ENCODE measurements at regions not wholly inside any gene's neighbourhood (a gene's known extent, or its start where the extent isn't known, plus 50 kb on each side); places are given as distances from the start of the nearest gene placed in this dataset.

- Histone ChIP-seq H3K27ac (ENCODE audit: low read length) (no peak overlapping the region), H4K20me1 (ENCODE audit: insufficient read depth) (no peaks in the 10 kb centered on the region), H3F3A (ENCODE audit: insufficient read depth, low read length, poor library complexity, severe bottlenecking) (no peaks in the 10 kb centered on the region), H3K4me2 (ENCODE audit: low read length) (no peak overlapping the region), H2AFZ (ENCODE audit: low read depth, low read length) (no peak overlapping the region), H3K4me3 (ENCODE audit: low read length) (no peak overlapping the region), H3K9me3 (ENCODE audit: low read length) (no peaks in the 10 kb centered on the region), H3K27me3 (ENCODE audit: insufficient read depth, low read depth, low read length) (no peaks in the 10 kb centered on the region), H3K9me2 (ENCODE audit: insufficient read depth, low read length) (no peaks in the 10 kb centered on the region), H3K79me2 (replicated peaks; ENCODE audit: insufficient read depth, low read length) (no peaks in the 10 kb centered on the region), H3K36me3 (ENCODE audit: insufficient read depth, low read length) (no peaks in the 10 kb centered on the region), H3K9ac (ENCODE audit: low read length) (no peak overlapping the region)
- TF ChIP-seq EZH2 (IDR thresholded peaks at IDR 0.05; ENCODE audit: borderline replicate concordance, insufficient read depth, low read length, poor library complexity, severe bottlenecking) (no peak), MXI1 (conservative IDR thresholded peaks at IDR 0.05; ENCODE audit: poor library complexity, severe bottlenecking) (no peak), CTCF (IDR thresholded peaks at IDR 0.05; ENCODE audit: poor library complexity, severe bottlenecking) (no peak), POLR2AphosphoS5 (IDR thresholded peaks at IDR 0.05) (no peak), EP300 (conservative IDR thresholded peaks at IDR 0.05; ENCODE audit: poor library complexity, severe bottlenecking) (no peak), SMC3 (conservative IDR thresholded peaks at IDR 0.05; ENCODE audit: poor library complexity) (no peak), TAF1 (IDR thresholded peaks at IDR 0.05; ENCODE audit: low read depth) (no peak), RAD21 (conservative IDR thresholded peaks at IDR 0.05) (no peak)
- TF ChIP-seq, protein P1, sequence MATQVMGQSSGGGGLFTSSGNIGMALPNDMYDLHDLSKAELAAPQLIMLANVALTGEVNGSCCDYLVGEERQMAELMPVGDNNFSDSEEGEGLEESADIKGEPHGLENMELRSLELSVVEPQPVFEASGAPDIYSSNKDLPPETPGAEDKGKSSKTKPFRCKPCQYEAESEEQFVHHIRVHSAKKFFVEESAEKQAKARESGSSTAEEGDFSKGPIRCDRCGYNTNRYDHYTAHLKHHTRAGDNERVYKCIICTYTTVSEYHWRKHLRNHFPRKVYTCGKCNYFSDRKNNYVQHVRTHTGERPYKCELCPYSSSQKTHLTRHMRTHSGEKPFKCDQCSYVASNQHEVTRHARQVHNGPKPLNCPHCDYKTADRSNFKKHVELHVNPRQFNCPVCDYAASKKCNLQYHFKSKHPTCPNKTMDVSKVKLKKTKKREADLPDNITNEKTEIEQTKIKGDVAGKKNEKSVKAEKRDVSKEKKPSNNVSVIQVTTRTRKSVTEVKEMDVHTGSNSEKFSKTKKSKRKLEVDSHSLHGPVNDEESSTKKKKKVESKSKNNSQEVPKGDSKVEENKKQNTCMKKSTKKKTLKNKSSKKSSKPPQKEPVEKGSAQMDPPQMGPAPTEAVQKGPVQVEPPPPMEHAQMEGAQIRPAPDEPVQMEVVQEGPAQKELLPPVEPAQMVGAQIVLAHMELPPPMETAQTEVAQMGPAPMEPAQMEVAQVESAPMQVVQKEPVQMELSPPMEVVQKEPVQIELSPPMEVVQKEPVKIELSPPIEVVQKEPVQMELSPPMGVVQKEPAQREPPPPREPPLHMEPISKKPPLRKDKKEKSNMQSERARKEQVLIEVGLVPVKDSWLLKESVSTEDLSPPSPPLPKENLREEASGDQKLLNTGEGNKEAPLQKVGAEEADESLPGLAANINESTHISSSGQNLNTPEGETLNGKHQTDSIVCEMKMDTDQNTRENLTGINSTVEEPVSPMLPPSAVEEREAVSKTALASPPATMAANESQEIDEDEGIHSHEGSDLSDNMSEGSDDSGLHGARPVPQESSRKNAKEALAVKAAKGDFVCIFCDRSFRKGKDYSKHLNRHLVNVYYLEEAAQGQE (IDR thresholded peaks at IDR 0.05; ENCODE audit: borderline replicate concordance): no peak
Observed at GRCh38 chr2:64338910-64339500, 115.0 kb upstream of the LGALSL start.

DNA sequence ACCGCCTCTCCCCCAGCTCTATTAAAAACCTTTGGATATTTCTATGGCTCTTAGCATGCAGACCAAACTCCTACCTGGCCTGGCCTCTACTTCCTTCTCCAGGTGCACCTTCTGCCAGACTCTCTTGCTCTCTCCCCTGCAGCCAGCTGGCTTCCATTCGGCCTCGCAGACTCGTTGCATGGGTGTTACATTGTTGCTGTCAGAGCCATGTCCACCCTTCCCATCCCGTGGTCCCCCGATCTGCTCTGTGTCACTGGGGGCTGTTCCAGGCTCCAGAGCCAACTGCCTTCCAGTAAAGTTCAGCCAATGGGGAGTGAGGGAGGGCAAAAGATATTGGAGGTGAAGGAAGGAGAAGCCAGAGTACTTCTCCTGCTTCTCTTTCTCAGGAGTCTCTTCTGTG, 112.5 kb upstream of the LGALSL start:
- Histone ChIP-seq H2AFZ (ENCODE audit: low read depth, low read length) (no peak overlapping the region), H3F3A (ENCODE audit: insufficient read depth, low read length, poor library complexity, severe bottlenecking) (no peaks in the 10 kb centered on the region), H3K4me2 (ENCODE audit: low read length) (no peak overlapping the region), H3K9ac (ENCODE audit: low read length) (no peak overlapping the region), H3K27me3 (ENCODE audit: insufficient read depth, low read depth, low read length) (no peaks in the 10 kb centered on the region), H3K27ac (ENCODE audit: low read length) (no peak overlapping the region), H4K20me1 (ENCODE audit: insufficient read depth) (no peaks in the 10 kb centered on the region), H3K36me3 (ENCODE audit: insufficient read depth, low read length) (no peaks in the 10 kb centered on the region), H3K9me2 (ENCODE audit: insufficient read depth, low read length) (no peaks in the 10 kb centered on the region), H3K9me3 (ENCODE audit: low read length) (no peaks in the 10 kb centered on the region), H3K4me3 (ENCODE audit: low read length) (no peak overlapping the region), H3K79me2 (replicated peaks; ENCODE audit: insufficient read depth, low read length) (no peaks in the 10 kb centered on the region)
- TF ChIP-seq RAD21 (conservative IDR thresholded peaks at IDR 0.05): no peak
- no peak for TF ChIP-seq SMC3 (conservative IDR thresholded peaks at IDR 0.05; ENCODE audit: poor library complexity)
- TF ChIP-seq TAF1 (IDR thresholded peaks at IDR 0.05; ENCODE audit: low read depth): no peak
- TF ChIP-seq EP300 (conservative IDR thresholded peaks at IDR 0.05; ENCODE audit: poor library complexity, severe bottlenecking): no peak
- no peak for TF ChIP-seq MXI1 (conservative IDR thresholded peaks at IDR 0.05; ENCODE audit: poor library complexity, severe bottlenecking)
- TF ChIP-seq CTCF (IDR thresholded peaks at IDR 0.05; ENCODE audit: poor library complexity, severe bottlenecking): no peak
- no peak for TF ChIP-seq EZH2 (IDR thresholded peaks at IDR 0.05; ENCODE audit: borderline replicate concordance, insufficient read depth, low read length, poor library complexity, severe bottlenecking)
- TF ChIP-seq, protein P1 (IDR thresholded peaks at IDR 0.05; ENCODE audit: borderline replicate concordance): no peak
- TF ChIP-seq POLR2AphosphoS5 (IDR thresholded peaks at IDR 0.05): no peak
